HEK293 (cell line): ENCODE measurements at regions not wholly inside any gene's neighbourhood (a gene's known extent, or its start where the extent isn't known, plus 50 kb on each side); places are given as distances from the start of the nearest gene placed in this dataset.
"Not testable (repeated sequence)": the region's sequence is repeated elsewhere in the genome, so short reads cannot be mapped to it uniquely, and the experiment has no call there.

Experiments
- CTCF ChIA-PET: fragments of 350-600 bp; formaldehyde crosslinking; extraction: SDS; loops from one replicate; lab custom pipeline; 2021; ENCODE audit warnings: antibody characterized with exemption; lab: Yijun Ruan, JAX
- POLR2A ChIA-PET: fragments of 300-600 bp; formaldehyde crosslinking; extraction: SDS; loops from one replicate; lab custom pipeline; 2020; ENCODE audit warnings: antibody characterized with exemption, inconsistent platforms; lab: Yijun Ruan, JAX
- H3K27ac ChIP-seq: fragments of 200-500 bp; sonication (Bioruptor generic); 2 replicates; pipeline ENCODE4 v1.5.1; 2014; ENCODE audit warnings: low read depth, low read length, control low read depth, inconsistent platforms; ENCODE audit errors: extremely low read depth
- H3K36me3 ChIP-seq, 2 experiments: fragments of 200-500 bp in 1 of 2; sonication (Bioruptor generic) in 1 of 2; 1 replicate in 1 of 2; 2 replicates in 1 of 2; pipeline ENCODE4 v1.5.1; 2014 to 2017; ENCODE audit warnings: inconsistent platforms in 2 of 2, low read length in 2 of 2; ENCODE audit not compliant: control insufficient read depth in 2 of 2, insufficient read depth in 1 of 2
- H3K4me1 ChIP-seq: fragments of 200-500 bp; sonication (Bioruptor generic); 2 replicates; pipeline ENCODE4 v1.5.1; 2014; ENCODE audit warnings: mild to moderate bottlenecking, low read length, inconsistent platforms; ENCODE audit not compliant: control insufficient read depth, insufficient read depth
- H3K4me3 ChIP-seq: 2 replicates; pipeline ENCODE4 v1.5.1; 2011; ENCODE audit warnings: low read depth, mild to moderate bottlenecking, control low read depth, low read length, moderate library complexity
- H3K9me3 ChIP-seq: fragments of 200-500 bp; sonication (Bioruptor generic); 2 replicates; pipeline ENCODE4 v1.5.1; 2014; ENCODE audit warnings: low read depth, low read length, inconsistent platforms; ENCODE audit not compliant: control insufficient read depth, insufficient read depth
- GLI2 ChIP-seq: fragments of 450-650 bp; formaldehyde crosslinking; IDR thresholded peaks from 2 replicates; pipeline ENCODE4; 2017; ENCODE audit warnings: missing biosample characterization, missing genetic modification characterization, low read depth, borderline replicate concordance
- SP3 ChIP-seq: fragments of 450-650 bp; formaldehyde crosslinking; IDR thresholded peaks from 2 replicates; pipeline ENCODE4 v1.5.1; 2016; ENCODE audit warnings: missing biosample characterization, missing genetic modification characterization
- ZBTB20 ChIP-seq: fragments of 450-650 bp; formaldehyde crosslinking; IDR thresholded peaks from 2 replicates; pipeline ENCODE4 v1.5.1; 2016; ENCODE audit warnings: missing biosample characterization, missing genetic modification characterization
- ZBTB8A ChIP-seq: fragments of 450-650 bp; formaldehyde crosslinking; IDR thresholded peaks from 2 replicates; pipeline ENCODE4 v1.5.1; 2016; ENCODE audit warnings: missing biosample characterization, missing genetic modification characterization
- ZNF10 ChIP-seq: fragments of 450-650 bp; formaldehyde crosslinking; IDR thresholded peaks from 2 replicates; pipeline ENCODE4 v1.5.1; 2017; ENCODE audit warnings: missing biosample characterization, missing genetic modification characterization
- ZNF114 ChIP-seq: fragments of 450-650 bp; formaldehyde crosslinking; IDR thresholded peaks from 2 replicates; pipeline ENCODE4 v1.5.0; 2017; ENCODE audit warnings: missing biosample characterization, missing genetic modification characterization
- ZNF394 ChIP-seq: fragments of 450-650 bp; formaldehyde crosslinking; IDR thresholded peaks from 2 replicates; pipeline ENCODE4 v1.5.1; 2016; ENCODE audit warnings: missing biosample characterization, missing genetic modification characterization, mild to moderate bottlenecking, moderate library complexity, borderline replicate concordance
- ZNF426 ChIP-seq: fragments of 450-650 bp; formaldehyde crosslinking; IDR thresholded peaks from 2 replicates; pipeline ENCODE4 v1.5.1; 2017; ENCODE audit warnings: missing biosample characterization, missing genetic modification characterization, mild to moderate bottlenecking, inconsistent platforms, moderate library complexity
- ZNF473 ChIP-seq: fragments of 450-650 bp; formaldehyde crosslinking; IDR thresholded peaks from 2 replicates; pipeline ENCODE4 v1.5.1; 2017; ENCODE audit warnings: missing biosample characterization, missing genetic modification characterization
- ZNF48 ChIP-seq: fragments of 450-650 bp; formaldehyde crosslinking; IDR thresholded peaks from 2 replicates; pipeline ENCODE4 v1.5.1; 2016; ENCODE audit warnings: missing biosample characterization, missing genetic modification characterization
- ZNF518A ChIP-seq: fragments of 450-650 bp; formaldehyde crosslinking; conservative IDR thresholded peaks from 2 replicates; pipeline ENCODE4 v1.5.1; 2016; ENCODE audit warnings: low read depth, missing biosample characterization, missing genetic modification characterization
- ZNF529 ChIP-seq: fragments of 450-650 bp; formaldehyde crosslinking; IDR thresholded peaks from 2 replicates; pipeline ENCODE4 v1.5.1; 2017; ENCODE audit warnings: missing genetic modification characterization, missing biosample characterization; ENCODE audit not compliant: insufficient replicate concordance
- ZNF555 ChIP-seq: fragments of 450-650 bp; formaldehyde crosslinking; conservative IDR thresholded peaks from 2 replicates; pipeline ENCODE4 v1.5.1; 2017; ENCODE audit warnings: missing biosample characterization, mild to moderate bottlenecking, missing genetic modification characterization, inconsistent platforms
- ZNF623 ChIP-seq: fragments of 450-650 bp; formaldehyde crosslinking; IDR thresholded peaks from 2 replicates; pipeline ENCODE4 v1.5.1; 2016; ENCODE audit warnings: missing biosample characterization, missing genetic modification characterization
- ZNF654 ChIP-seq: fragments of 450-650 bp; formaldehyde crosslinking; IDR thresholded peaks from 2 replicates; pipeline ENCODE4 v1.5.1; 2016; ENCODE audit warnings: low read depth, missing biosample characterization, missing genetic modification characterization
- ZNF776 ChIP-seq: fragments of 450-650 bp; formaldehyde crosslinking; IDR thresholded peaks from 2 replicates; pipeline ENCODE4 v1.5.0; 2017; ENCODE audit warnings: missing biosample characterization, missing genetic modification characterization, borderline replicate concordance
- ZNF791 ChIP-seq: fragments of 450-650 bp; formaldehyde crosslinking; IDR thresholded peaks from 2 replicates; pipeline ENCODE4 v1.5.1; 2016; ENCODE audit warnings: missing biosample characterization, missing genetic modification characterization
- TF ChIP-seq, protein P1 (sequence below): fragments of 450-650 bp; formaldehyde crosslinking; conservative IDR thresholded peaks from 2 replicates; pipeline ENCODE4 v1.5.1; 2016; ENCODE audit warnings: low read depth, missing biosample characterization, missing genetic modification characterization
- TF ChIP-seq, protein P2 (sequence below): fragments of 450-650 bp; formaldehyde crosslinking; IDR thresholded peaks from 2 replicates; pipeline ENCODE4 v1.5.1; 2016; ENCODE audit warnings: missing biosample characterization, missing genetic modification characterization
- TF ChIP-seq, protein P3 (sequence below): fragments of 450-650 bp; formaldehyde crosslinking; IDR thresholded peaks from 2 replicates; pipeline ENCODE4 v1.5.1; 2016; ENCODE audit warnings: missing biosample characterization, missing genetic modification characterization
- TF ChIP-seq, protein P4 (sequence below): fragments of 450-650 bp; formaldehyde crosslinking; IDR thresholded peaks from 2 replicates; pipeline ENCODE4 v1.5.1; 2016; ENCODE audit warnings: missing biosample characterization, missing genetic modification characterization

DNA sequence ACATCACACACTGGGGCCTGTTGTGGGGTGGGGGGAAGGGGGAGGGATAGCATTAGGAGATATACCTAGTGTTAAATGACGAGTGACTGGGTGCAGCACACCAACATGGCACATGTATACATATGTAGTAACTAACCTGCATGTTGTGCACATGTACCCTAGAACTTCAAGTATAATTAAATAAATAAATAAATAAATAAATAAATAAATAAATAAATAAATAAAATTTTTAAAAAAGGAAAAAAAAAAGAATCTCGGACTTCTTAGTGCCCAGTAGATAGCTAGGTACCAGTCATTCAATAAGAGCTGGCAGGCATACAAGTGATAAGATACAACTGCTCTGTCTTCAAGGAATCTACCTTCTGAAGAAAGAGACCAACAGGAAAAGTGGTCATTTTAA, 287.6 kb upstream of the PPARGC1A start:
- H3K4me3 ChIP-seq, H3K9me3 ChIP-seq, H3K36me3 ChIP-seq, H3K4me1 ChIP-seq, CTCF ChIA-PET, POLR2A ChIA-PET, H3K27ac ChIP-seq: not testable (repeated sequence)
- TF ChIP-seq ZNF426 (peak; percentile 43), ZNF394 (tag by site-specific recombination) (peak; percentile 66; the same call in 1 of the 2 replicates), ZBTB8A (peak; percentile 46; the same call in 1 of the 2 replicates), ZNF623 (tag by site-specific recombination) (peak; percentile 48), ZNF518A (peak; percentile 68; the same call in 1 of the 2 replicates), ZNF654 (tag by site-specific recombination) (peak; percentile 13; the same call in 1 of the 2 replicates), ZNF555 (peak; percentile 14; the same call in 1 of the 2 replicates)
- TF ChIP-seq, protein P1, sequence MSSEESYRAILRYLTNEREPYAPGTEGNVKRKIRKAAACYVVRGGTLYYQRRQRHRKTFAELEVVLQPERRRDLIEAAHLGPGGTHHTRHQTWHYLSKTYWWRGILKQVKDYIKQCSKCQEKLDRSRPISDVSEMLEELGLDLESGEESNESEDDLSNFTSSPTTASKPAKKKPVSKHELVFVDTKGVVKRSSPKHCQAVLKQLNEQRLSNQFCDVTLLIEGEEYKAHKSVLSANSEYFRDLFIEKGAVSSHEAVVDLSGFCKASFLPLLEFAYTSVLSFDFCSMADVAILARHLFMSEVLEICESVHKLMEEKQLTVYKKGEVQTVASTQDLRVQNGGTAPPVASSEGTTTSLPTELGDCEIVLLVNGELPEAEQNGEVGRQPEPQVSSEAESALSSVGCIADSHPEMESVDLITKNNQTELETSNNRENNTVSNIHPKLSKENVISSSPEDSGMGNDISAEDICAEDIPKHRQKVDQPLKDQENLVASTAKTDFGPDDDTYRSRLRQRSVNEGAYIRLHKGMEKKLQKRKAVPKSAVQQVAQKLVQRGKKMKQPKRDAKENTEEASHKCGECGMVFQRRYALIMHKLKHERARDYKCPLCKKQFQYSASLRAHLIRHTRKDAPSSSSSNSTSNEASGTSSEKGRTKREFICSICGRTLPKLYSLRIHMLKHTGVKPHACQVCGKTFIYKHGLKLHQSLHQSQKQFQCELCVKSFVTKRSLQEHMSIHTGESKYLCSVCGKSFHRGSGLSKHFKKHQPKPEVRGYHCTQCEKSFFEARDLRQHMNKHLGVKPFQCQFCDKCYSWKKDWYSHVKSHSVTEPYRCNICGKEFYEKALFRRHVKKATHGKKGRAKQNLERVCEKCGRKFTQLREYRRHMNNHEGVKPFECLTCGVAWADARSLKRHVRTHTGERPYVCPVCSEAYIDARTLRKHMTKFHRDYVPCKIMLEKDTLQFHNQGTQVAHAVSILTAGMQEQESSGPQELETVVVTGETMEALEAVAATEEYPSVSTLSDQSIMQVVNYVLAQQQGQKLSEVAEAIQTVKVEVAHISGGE (tag by site-specific recombination), result peak; percentile 58

GRCh38 chr4:24175707-24176106, 285.9 kb upstream of the PPARGC1A start:
- H3K4me1 ChIP-seq, result no peaks in the 10 kb centered on the region
- H3K4me3 ChIP-seq, result no peak overlapping the region
- H3K36me3 ChIP-seq, result no peaks in the 10 kb centered on the region
- no peak overlapping the region for H3K27ac ChIP-seq
- TF ChIP-seq ZNF776 (tag by site-specific recombination), result no peak
- TF ChIP-seq SP3 (tag by site-specific recombination), result no peak
- TF ChIP-seq, protein P2, sequence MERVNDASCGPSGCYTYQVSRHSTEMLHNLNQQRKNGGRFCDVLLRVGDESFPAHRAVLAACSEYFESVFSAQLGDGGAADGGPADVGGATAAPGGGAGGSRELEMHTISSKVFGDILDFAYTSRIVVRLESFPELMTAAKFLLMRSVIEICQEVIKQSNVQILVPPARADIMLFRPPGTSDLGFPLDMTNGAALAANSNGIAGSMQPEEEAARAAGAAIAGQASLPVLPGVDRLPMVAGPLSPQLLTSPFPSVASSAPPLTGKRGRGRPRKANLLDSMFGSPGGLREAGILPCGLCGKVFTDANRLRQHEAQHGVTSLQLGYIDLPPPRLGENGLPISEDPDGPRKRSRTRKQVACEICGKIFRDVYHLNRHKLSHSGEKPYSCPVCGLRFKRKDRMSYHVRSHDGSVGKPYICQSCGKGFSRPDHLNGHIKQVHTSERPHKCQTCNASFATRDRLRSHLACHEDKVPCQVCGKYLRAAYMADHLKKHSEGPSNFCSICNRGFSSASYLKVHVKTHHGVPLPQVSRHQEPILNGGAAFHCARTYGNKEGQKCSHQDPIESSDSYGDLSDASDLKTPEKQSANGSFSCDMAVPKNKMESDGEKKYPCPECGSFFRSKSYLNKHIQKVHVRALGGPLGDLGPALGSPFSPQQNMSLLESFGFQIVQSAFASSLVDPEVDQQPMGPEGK, result no peak
- TF ChIP-seq ZNF473, result no peak
- no peak for TF ChIP-seq ZBTB20
- no peak for TF ChIP-seq ZNF529 (tag by site-specific recombination)
- TF ChIP-seq GLI2, result no peak
- TF ChIP-seq ZNF10 (tag by site-specific recombination), result no peak
- TF ChIP-seq, protein P3, sequence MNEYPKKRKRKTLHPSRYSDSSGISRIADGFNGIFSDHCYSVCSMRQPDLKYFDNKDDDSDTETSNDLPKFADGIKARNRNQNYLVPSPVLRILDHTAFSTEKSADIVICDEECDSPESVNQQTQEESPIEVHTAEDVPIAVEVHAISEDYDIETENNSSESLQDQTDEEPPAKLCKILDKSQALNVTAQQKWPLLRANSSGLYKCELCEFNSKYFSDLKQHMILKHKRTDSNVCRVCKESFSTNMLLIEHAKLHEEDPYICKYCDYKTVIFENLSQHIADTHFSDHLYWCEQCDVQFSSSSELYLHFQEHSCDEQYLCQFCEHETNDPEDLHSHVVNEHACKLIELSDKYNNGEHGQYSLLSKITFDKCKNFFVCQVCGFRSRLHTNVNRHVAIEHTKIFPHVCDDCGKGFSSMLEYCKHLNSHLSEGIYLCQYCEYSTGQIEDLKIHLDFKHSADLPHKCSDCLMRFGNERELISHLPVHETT (tag by site-specific recombination), result no peak
- no peak for TF ChIP-seq ZNF791 (tag by site-specific recombination)
- no peak for TF ChIP-seq ZNF48 (tag by site-specific recombination)
- TF ChIP-seq ZNF114 (tag by site-specific recombination), result no peak
- TF ChIP-seq, protein P4, sequence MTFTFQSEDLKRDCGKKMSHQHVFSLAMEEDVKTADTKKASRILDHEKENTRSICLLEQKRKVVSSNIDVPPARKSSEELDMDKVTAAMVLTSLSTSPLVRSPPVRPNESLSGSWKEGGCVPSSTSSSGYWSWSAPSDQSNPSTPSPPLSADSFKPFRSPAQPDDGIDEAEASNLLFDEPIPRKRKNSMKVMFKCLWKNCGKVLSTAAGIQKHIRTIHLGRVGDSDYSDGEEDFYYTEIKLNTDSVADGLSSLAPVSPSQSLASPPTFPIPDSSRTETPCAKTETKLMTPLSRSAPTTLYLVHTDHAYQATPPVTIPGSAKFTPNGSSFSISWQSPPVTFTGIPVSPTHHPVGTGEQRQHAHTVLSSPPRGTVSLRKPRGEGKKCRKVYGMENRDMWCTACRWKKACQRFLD (tag by site-specific recombination), result no peak
- POLR2A ChIA-PET, result no interaction called here
- no peaks in the 10 kb centered on the region for H3K9me3 ChIP-seq
- CTCF ChIA-PET, result no interaction called here
